Smooth muscle cell (in vitro differentiated cells): ENCODE measurements at regions not wholly inside any gene's neighbourhood (a gene's known extent, or its start where the extent isn't known, plus 50 kb on each side); places are given as distances from the start of the nearest gene placed in this dataset.

Experiments
- DNase-seq: peaks from one replicate; lab custom pipeline; 2025; ENCODE audit not compliant: unreplicated experiment; lab: John Stamatoyannopoulos, UW
- H2AFZ ChIP-seq: fragments of 200-600 bp; sonication (generic); 2 replicates; pipeline ENCODE4 v1.6.0; 2016; ENCODE audit warnings: antibody characterized with exemption, low read depth, mild to moderate bottlenecking
- H3F3A ChIP-seq: fragments of 200-600 bp; sonication (generic); 2 replicates; pipeline ENCODE4 v1.6.0; 2017; ENCODE audit warnings: antibody characterized with exemption, low read depth
- H3K27ac ChIP-seq: fragments of 200-600 bp; sonication (generic); 2 replicates; pipeline ENCODE4 v1.5.1; 2016; ENCODE audit warnings: low read depth, mild to moderate bottlenecking
- H3K27me3 ChIP-seq: fragments of 200-600 bp; sonication (generic); 2 replicates; pipeline ENCODE4 v1.6.1; 2016; ENCODE audit warnings: low read depth, mild to moderate bottlenecking
- H3K36me3 ChIP-seq: fragments of 200-600 bp; sonication (generic); 2 replicates; pipeline ENCODE4 v1.5.1; 2016; ENCODE audit warnings: low read depth
- H3K4me1 ChIP-seq: fragments of 200-600 bp; sonication (generic); 2 replicates; pipeline ENCODE4 v1.5.1; 2016; ENCODE audit warnings: low read depth
- H3K4me2 ChIP-seq: fragments of 200-600 bp; sonication (generic); 2 replicates; pipeline ENCODE4 v1.6.0; 2016; ENCODE audit warnings: mild to moderate bottlenecking
- H3K4me3 ChIP-seq: fragments of 200-600 bp; sonication (generic); 2 replicates; pipeline ENCODE4 v1.5.1; 2016; ENCODE audit warnings: mild to moderate bottlenecking
- H3K79me2 ChIP-seq: fragments of 200-600 bp; sonication (generic); 2 replicates; pipeline ENCODE4 v1.6.0; 2016; ENCODE audit warnings: low read depth, mild to moderate bottlenecking
- H3K9ac ChIP-seq: fragments of 200-600 bp; sonication (generic); 2 replicates; pipeline ENCODE4 v1.6.0; 2016; ENCODE audit warnings: low read depth
- H3K9me3 ChIP-seq: fragments of 200-600 bp; sonication (generic); replicated peaks from 2 replicates; pipeline ENCODE4 v1.5.1; 2016; ENCODE audit warnings: low read depth
- H4K20me1 ChIP-seq: fragments of 200-600 bp; sonication (generic); 2 replicates; pipeline ENCODE4 v1.6.0; 2016; ENCODE audit warnings: low read depth
- CTCF ChIP-seq: fragments of 200-600 bp; sonication (generic); IDR thresholded peaks from 2 replicates; pipeline ENCODE4 v1.5.1; 2017; ENCODE audit warnings: borderline replicate concordance, mild to moderate bottlenecking, antibody characterized with exemption; ENCODE audit not compliant: insufficient read depth, poor library complexity, severe bottlenecking
- WGBS: methylation state at CpG from one replicate; pipeline ENCODE4 v1.1.7; 2016; ENCODE audit warnings: low lambda C conversion rate; 5-methylcytosine and 5-hydroxymethylcytosine counted together

GRCh38 chr2:145100301-145100700, 580.4 kb upstream of the ZEB2 start:
- H3K79me2 ChIP-seq, result no peaks in the 10 kb centered on the region
- H3K9ac ChIP-seq, result no peak overlapping the region
- H3K27ac ChIP-seq, result no peak overlapping the region
- peaks cover 5% of the 10 kb centered on the region for H3F3A ChIP-seq
- H3K4me3 ChIP-seq, result no peak overlapping the region
- 96% methylated on average over 1 of the region's 1 CpG for WGBS
- no peaks in the 10 kb centered on the region for H3K36me3 ChIP-seq
- no peak overlapping the region for H3K4me2 ChIP-seq
- no peak for TF ChIP-seq CTCF
- no peak for DNase-seq
- H2AFZ ChIP-seq, result no peak overlapping the region
- H3K9me3 ChIP-seq, result no peaks in the 10 kb centered on the region
- no peaks in the 10 kb centered on the region for H3K27me3 ChIP-seq
- no peaks in the 10 kb centered on the region for H4K20me1 ChIP-seq
- no peaks in the 10 kb centered on the region for H3K4me1 ChIP-seq

GRCh38 chr2:145096582-145096981, 576.7 kb upstream of the ZEB2 start:
- H3F3A ChIP-seq, result peaks cover 5% of the 10 kb centered on the region
- H3K9ac ChIP-seq, result no peak overlapping the region
- H3K9me3 ChIP-seq, result no peaks in the 10 kb centered on the region
- H3K4me1 ChIP-seq, result no peaks in the 10 kb centered on the region
- no peaks in the 10 kb centered on the region for H3K27me3 ChIP-seq
- no peak for DNase-seq
- H3K36me3 ChIP-seq, result no peaks in the 10 kb centered on the region
- no peak overlapping the region for H3K4me3 ChIP-seq
- peak overlapping the region; percentile 47 for H3K4me2 ChIP-seq
- no peaks in the 10 kb centered on the region for H3K79me2 ChIP-seq
- H3K27ac ChIP-seq, result peak overlapping the region; percentile 83
- no peak for TF ChIP-seq CTCF
- H4K20me1 ChIP-seq, result no peaks in the 10 kb centered on the region
- no peak overlapping the region for H2AFZ ChIP-seq

- Histone ChIP-seq H3K79me2 (no peaks in the 10 kb centered on the region), H3K4me2 (peak overlapping the region; percentile 47), H3K4me3 (no peak overlapping the region), H3K4me1 (no peaks in the 10 kb centered on the region), H4K20me1 (no peaks in the 10 kb centered on the region), H3K27ac (peak overlapping the region; percentile 83), H3K36me3 (no peaks in the 10 kb centered on the region), H3K9ac (no peak overlapping the region), H3K27me3 (no peaks in the 10 kb centered on the region), H2AFZ (no peak overlapping the region), H3K9me3 (no peaks in the 10 kb centered on the region), H3F3A (peaks cover 5% of the 10 kb centered on the region)
- no peak for DNase-seq
- WGBS, result 41% methylated on average over 3 of the region's 3 CpGs
- TF ChIP-seq CTCF, result no peak
These were observed 575.9 kb upstream of the ZEB2 start for GRCh38 chr2:145095641-145096435.

DNA sequence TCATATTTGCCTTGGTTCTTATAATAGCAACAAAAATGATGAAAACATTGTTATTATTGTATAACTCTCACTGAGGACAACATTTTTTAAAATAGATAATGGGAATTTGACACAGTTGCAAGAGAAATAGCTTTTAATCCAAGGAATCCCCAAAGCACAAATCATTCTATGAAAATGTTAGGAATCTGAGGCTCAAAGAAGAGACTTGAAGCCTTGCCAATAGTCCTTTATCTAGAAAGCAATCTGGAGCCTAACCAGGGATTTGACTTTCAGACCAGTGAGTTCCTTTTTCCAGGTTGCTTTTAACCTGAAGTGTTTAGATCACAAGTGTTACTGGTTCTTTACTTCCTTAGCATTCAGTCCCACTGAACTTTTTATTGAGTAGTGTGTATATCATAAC, 574.5 kb upstream of the ZEB2 start:
- no peaks in the 10 kb centered on the region for H3K79me2 ChIP-seq
- TF ChIP-seq CTCF, result no peak
- H3K27ac ChIP-seq, result no peak overlapping the region
- no peak overlapping the region for H2AFZ ChIP-seq
- H3K27me3 ChIP-seq, result no peaks in the 10 kb centered on the region
- H3F3A ChIP-seq, result peaks cover 5% of the 10 kb centered on the region
- no peak for DNase-seq
- H3K36me3 ChIP-seq, result no peaks in the 10 kb centered on the region
- H3K4me3 ChIP-seq, result no peak overlapping the region
- H3K4me1 ChIP-seq, result no peaks in the 10 kb centered on the region
- H3K9ac ChIP-seq, result no peak overlapping the region
- H3K4me2 ChIP-seq, result no peak overlapping the region
- H4K20me1 ChIP-seq, result no peaks in the 10 kb centered on the region
- no peaks in the 10 kb centered on the region for H3K9me3 ChIP-seq
